GM21360 (cell line): ENCODE measurements at regions not wholly inside any gene's neighbourhood (a gene's known extent, or its start where the extent isn't known, plus 50 kb on each side); places are given as distances from the start of the nearest gene placed in this dataset.

Experiments used
- ATAC-seq: cut with Tn5 transposase; IDR thresholded peaks from one replicate; pipeline ENCODE4 v1.9.1; 2021; ENCODE audit warnings: mild to moderate bottlenecking, moderate library complexity; ENCODE audit not compliant: unreplicated experiment

- ATAC-seq, result no peak
Measured at GRCh38 chr17:5635949-5636348, 51.6 kb upstream of the NLRP1 start.

- ATAC-seq, result no peak
Measured at GRCh38 chr17:5638596-5638995, 54.3 kb upstream of the NLRP1 start.

DNA sequence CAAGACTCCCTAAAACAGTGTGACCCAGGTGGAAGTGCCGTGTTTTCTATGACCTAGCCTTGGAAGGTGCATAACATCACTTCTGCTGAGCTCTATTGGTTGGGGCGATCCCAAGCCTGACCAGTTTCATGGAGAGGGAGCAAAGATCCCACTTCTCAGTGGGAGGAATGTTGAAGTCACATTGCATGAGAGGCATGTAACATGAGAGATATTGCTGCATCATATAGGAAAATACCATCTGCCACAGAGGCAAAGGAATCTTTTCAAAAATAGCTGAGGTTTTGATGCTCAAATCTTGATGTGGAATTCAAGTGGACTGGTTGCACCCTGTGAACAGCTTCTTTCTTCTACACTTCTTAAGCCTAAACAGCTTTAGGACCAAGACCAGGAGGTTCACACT, 56.4 kb upstream of the NLRP1 start:
- ATAC-seq, result no peak

GRCh38 chr17:5642752-5643151, 58.4 kb upstream of the NLRP1 start:
- ATAC-seq, result no peak

- no peak for ATAC-seq
Measured at GRCh38 chr17:5644065-5644464, 59.8 kb upstream of the NLRP1 start.

DNA sequence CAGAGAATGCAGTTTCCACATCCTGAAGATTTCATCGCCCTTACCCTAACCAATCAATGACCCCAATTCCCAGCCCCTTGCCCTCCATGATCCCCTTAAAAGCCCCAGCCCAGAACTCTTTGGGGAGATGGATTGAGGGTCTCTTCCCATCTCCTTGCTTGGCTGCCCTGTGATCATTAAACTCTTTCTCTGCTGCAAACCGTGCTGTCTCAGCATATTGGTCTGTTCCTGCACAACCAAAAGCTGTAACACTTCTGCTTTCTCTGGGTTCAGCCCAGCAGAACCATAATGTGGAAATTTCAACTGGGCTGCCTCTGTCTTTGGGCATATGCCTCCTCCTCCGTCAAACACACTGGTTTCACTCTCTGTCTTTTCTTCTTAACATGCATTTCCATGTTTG, 67.0 kb upstream of the NLRP1 start:
- no peak for ATAC-seq

DNA sequence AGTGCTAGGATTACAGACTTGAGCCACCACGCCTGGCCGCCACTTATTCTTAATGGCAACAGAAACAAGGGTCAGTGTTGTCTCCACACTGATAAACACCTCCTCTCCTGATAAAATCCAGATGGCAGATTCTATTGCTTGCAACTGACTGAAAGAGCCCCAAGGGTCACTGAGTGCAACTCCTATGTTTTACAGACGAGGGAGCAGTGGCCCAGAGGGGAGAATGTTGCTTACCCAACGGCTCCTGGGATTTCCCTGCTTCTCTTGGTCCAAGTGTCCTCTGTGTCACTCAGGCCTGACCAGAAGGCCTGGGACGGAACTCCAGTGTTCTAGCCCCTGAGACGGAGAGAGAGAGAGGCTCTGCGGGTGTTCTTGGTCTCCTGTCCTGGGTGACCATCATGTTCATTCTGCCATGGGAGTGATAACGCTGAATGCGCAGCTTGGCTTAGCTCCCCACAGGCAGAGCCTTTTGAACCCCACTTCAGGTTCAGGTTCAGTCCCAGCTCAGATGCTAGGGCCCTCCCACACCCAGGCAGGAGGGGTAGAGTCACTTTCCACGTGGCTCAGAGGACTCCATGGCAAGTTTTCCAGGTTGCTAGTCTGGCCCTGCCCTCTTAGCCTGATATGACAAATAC, 77.3 kb upstream of the NLRP1 start:
- ATAC-seq, result no peak

DNA sequence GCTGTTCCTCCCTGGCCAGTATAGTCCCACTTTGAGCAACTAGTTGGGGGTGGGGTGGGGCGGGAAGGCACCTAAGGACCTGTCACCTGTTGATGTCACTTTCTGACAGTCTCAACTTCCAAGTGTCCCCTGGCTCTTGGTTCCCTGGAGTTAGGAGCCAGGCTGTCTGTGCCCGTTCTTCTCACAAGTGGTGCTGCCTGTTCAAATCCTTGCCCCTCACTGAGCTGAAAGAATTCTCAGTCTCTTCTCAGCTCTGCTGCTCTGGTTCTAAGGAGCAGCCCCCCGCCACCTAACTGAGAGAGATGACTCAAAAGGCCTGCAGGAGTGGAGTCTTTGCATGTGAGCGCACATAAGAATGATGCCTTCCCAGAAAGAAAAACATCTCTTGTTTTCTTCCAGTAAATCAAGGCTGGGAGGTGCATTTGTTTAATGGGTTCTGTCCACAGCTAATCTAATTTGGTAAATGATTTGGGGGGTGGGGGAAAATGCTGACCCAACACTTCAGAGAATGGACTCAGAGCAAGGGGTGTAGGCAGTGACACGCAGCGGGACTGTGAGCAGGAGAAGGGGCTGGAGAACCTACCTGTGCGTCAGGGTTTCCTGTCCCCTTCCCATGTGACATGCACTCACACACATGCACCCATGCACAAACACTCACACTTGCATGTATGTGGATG, 78.2 kb upstream of the NLRP1 start:
- ATAC-seq, result no peak

DNA sequence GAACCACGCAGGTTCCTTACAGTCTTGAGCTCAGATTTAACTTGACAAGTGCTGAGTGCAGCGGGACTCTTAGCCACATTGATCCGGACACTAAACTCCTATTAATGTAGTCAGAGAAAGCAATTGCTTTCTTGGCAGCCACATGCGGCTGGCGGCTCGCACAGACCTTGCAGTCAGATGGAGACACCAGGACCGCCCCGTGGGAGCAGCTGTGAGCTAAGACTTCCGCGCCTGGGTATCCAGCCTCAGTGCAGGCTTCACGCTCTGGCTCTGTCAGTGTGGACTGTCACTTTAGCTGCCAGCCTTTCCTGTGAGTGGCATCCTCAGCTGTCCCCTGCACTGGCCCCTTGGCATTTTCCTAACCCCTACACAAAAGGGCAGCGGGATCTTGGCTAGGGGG, 80.9 kb upstream of the NLRP1 start:
- no peak for ATAC-seq

GRCh38 chr17:5667871-5668270, 83.6 kb upstream of the NLRP1 start:
- ATAC-seq, result no peak

DNA sequence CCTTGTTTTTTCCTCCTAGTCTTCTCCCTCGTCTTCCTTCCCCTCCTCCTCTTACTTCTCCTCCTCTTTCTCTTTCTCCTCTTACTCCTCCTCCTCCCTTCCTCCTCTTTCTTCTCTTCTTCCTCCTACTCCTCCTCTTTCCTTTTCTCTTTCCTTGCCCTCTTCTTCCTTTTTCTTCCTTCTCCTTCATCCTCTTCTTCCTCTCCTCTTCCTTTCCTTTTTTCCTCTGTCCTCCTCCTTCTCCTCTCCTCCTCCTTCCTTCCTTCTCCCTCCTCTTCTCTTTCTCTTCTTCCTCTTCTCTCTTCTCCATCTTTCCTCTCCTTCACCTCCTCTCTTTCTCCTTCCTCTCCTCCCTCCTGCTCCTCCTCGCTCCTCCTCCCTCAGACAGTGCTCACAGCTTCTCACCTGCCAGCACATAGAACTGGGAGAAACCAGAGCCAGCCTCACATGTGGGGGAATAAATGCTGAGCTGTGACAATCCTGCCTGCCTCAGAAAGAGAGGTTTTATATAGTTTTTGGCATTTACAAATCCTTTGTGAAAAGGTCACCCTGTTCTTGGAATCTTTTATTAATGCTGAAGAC, 84.3 kb upstream of the NLRP1 start:
- ATAC-seq, result no peak

GRCh38 chr17:5669191-5669590, 84.9 kb upstream of the NLRP1 start:
- ATAC-seq, result no peak

DNA sequence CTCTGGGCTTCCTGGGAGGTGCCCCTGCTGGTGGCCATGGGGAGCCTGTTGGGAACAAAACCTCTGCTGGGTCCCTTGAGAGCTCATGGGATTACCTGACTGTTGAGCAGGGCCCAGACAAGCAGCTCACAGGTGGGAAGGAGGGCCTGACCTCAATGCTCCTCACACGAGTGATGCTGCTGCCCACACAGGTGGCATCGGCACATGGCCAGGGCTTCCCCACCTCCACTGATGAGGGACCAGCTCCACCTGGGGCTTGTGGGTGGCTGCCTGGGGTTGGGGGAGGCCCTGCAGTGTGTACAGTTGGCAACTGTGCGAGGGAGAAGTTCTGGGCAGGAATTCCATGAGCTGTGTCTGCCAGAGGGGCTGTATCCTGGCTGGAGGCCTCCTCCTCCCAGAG, 87.8 kb upstream of the NLRP1 start:
- no peak for ATAC-seq

DNA sequence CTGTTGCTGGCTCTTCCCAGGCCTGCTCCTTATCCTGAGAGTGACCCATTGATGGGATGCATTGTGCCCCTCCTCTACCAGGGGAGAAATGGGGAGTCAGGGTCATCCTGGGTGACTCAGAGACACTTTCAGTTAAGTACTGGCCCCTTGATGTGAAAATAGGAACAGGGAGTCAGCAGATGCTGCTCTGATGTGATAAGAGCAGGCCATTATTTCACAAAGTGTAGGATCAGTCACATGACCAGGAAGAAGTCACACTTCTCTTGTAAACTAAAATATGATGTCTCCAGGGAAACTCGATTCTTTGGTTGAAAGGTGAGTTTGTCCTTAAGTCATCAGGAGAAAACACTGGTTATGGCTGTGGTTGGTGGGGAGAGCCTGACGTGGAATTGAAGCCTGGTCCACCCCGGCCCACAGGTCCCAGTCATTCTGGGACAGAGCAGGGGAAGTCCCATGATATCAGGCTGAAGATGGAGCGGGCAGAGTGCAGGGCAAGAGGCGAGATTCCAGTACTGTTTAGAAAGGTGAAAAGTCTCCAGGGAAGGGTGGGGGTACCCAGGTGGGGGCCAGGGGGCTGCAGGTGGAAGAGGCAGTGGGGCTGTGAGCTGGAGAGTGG, 88.6 kb upstream of the NLRP1 start:
- no peak for ATAC-seq

- ATAC-seq, result no peak
Measured at GRCh38 chr17:5675625-5676421, 91.5 kb upstream of the NLRP1 start.

GRCh38 chr17:5677620-5678019, 93.3 kb upstream of the NLRP1 start:
- ATAC-seq, result no peak

DNA sequence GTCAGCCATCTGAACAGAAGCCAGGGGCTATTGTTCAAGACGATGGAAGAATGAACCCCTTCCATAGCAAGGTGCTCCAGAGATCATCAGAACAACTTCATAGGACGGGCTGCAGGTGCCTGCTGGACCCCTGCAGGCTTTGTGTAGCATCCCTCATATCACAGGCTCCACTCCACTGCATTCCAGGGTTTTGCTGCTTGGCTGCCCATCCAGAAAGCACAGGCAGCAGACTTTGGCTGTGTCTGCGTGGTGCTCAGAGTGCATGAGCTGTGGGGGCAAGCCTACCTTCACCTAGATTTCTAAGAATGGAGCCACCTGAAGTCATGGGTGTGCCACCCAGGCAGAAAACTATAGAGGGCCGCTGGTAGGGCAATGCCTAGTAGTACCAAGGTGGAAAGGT, 93.9 kb upstream of the NLRP1 start:
- ATAC-seq, result no peak

DNA sequence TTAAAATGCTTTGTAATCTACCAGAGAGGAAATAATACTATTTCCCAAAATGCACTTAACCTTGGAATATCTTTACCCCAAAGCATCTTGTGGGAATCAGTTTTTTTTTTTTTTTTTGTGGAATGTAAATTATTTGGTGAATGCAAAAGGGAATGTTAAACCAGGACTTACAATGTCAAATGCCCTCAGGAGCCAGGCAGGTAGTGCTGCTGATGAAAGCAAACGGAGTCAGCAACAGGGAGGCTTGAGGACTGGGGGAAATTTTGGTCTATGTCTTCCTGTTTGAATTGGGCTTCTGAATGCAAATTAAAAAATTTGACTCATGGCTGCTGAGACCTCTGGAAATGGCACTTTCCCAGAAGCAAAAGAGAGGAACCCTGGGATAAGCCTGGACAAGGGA, 96.5 kb upstream of the NLRP1 start:
- no peak for ATAC-seq

GRCh38 chr17:5683241-5683640, 98.9 kb upstream of the NLRP1 start:
- ATAC-seq, result no peak

- no peak for ATAC-seq
Measured at GRCh38 chr17:5686074-5686635, 101.8 kb upstream of the NLRP1 start.

DNA sequence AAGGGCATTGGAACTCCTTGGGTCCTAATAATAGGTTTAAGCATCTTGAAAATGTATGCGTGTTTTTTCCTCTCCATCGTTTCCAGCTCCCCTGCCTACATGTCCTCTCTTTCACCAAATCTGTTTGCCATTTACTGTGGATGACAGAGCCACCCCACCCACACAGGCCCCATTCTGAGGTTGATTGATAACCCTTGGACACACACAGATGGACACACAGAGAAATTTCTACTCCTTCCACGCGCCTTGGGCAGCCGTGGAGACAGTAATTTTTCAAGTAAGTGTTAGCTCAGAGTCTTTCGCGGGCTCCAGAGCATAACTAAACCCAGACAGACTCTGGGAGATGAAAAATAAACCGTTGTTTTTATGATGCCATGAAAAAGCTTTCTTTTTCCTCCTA, 103.3 kb upstream of the NLRP1 start:
- no peak for ATAC-seq
